ENCODE measurements at regions not wholly inside any gene's neighbourhood (a gene's known extent, or its start where the extent isn't known, plus 50 kb on each side); places are given as distances from the start of the nearest gene placed in this dataset.
"Not testable (repeated sequence)": the region's sequence is repeated elsewhere in the genome, so short reads cannot be mapped to it uniquely, and the experiment has no call there.

DNA sequence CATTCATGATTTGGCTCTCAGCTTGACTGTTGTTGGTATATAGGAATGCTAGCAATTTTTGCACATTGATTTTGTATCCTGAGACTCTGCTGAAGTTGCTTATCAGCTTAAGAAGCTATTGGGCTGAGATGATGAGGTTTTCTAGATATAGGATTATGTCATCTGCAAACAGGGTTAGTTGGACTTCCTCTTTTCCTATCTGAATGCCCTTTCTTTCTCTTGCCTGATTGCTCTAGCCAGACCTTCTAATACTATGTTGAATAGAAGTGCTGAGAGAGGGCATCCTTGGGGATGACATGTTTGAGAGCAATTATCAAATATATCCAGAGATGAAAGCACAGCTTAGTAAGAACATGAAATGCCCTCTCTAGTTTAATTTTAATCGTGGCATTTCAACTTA lies 642.4 kb downstream of the NXPH1 start:
- TF ChIP-seq, protein P1, sequence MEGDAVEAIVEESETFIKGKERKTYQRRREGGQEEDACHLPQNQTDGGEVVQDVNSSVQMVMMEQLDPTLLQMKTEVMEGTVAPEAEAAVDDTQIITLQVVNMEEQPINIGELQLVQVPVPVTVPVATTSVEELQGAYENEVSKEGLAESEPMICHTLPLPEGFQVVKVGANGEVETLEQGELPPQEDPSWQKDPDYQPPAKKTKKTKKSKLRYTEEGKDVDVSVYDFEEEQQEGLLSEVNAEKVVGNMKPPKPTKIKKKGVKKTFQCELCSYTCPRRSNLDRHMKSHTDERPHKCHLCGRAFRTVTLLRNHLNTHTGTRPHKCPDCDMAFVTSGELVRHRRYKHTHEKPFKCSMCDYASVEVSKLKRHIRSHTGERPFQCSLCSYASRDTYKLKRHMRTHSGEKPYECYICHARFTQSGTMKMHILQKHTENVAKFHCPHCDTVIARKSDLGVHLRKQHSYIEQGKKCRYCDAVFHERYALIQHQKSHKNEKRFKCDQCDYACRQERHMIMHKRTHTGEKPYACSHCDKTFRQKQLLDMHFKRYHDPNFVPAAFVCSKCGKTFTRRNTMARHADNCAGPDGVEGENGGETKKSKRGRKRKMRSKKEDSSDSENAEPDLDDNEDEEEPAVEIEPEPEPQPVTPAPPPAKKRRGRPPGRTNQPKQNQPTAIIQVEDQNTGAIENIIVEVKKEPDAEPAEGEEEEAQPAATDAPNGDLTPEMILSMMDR (IDR thresholded peaks at IDR 0.05): not testable (repeated sequence)
- not testable (repeated sequence) for TF ChIP-seq POLR2A (IDR thresholded peaks at IDR 0.05)
